HG03103 (cell line): ENCODE measurements at regions not wholly inside any gene's neighbourhood (a gene's known extent, or its start where the extent isn't known, plus 50 kb on each side); places are given as distances from the start of the nearest gene placed in this dataset.

ENCODE experiments used
- ATAC-seq: cut with Tn5 transposase; IDR thresholded peaks from one replicate; pipeline ENCODE4 v1.9.1; 2021; ENCODE audit warnings: low read depth; ENCODE audit not compliant: unreplicated experiment

DNA sequence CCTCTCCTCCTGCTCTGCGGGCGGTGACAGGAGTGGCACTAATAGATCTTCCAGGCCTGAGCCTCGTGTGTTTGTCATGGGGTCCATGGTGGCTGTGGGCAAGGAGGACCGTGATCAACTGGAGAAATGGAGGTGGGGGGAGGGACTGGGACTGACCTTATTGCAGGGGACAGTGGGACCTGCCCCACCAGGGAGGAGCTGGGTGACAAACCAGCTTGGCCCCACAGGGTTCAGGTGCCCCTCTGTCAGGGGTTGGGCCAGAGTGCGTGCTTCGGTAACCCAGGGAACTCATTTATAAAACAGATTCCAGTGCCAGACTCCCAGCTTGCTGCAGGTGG, 366.5 kb downstream of the BCOR start:
- ATAC-seq, result no peak

DNA sequence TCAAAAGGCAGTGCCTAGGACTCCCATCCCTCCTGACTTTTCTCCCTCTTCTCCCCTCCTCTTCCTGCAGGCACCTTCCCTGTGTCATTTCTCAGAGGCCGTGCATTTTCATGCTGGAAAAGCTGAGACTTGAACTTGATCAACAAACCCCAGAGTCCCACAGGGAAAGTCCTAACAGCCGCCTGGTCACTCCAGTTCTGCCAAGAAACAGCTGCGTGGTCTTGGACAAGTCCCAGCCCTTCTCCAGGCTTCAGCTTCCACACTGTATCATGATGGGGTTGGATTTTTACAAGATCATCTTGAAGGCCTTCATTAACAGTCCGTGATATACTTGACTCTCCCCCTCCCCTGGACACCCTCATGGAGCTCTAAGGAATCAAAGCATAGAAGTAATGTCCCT, 366.0 kb downstream of the BCOR start:
- ATAC-seq, result no peak

DNA sequence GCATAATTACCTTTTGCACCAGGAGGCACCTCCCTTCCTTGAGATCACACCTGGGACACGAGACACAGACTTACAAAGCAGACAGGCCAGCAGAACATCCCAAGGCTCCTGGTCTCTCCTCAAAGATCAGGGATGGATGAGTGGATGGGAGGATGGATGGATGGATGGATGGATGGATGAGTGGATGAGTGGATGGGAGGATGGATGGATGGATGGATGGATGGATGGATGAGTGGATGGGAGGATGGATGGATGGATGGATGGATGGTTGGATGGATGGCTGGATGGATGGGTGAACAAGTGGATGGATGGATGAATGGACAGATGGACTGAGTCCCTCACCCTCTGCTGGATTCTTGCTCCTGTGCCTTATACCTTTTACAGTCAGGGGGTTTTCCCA, 364.0 kb downstream of the BCOR start:
- no peak for ATAC-seq

DNA sequence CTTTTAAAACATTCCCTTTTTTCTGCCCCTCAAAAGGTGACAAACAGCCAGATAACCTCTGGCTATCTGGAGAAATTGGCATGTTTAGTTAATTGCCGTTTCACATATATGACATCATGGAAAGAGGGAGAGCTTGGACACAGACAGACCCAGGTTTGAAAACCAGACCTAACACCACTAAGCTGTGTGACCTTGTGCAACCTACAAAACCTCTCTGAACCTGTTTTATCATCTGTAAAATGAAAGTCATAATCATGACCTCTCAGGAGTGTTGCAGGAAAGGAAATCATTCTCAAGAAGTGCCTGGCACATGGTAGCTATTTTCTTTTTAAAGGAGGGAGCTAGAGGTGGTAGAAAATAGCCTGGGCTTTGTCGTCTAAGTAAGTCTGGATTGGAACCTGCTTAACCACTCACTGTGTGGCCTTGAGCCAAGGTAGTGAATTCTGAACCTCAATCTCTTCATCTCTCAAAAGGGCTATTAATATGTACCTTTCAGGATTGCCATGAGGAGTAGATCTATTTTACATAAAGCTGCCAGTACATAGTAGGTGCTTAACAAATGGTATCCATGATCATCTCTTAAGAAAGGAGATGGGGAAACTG, 363.5 kb downstream of the BCOR start:
- no peak for ATAC-seq

DNA sequence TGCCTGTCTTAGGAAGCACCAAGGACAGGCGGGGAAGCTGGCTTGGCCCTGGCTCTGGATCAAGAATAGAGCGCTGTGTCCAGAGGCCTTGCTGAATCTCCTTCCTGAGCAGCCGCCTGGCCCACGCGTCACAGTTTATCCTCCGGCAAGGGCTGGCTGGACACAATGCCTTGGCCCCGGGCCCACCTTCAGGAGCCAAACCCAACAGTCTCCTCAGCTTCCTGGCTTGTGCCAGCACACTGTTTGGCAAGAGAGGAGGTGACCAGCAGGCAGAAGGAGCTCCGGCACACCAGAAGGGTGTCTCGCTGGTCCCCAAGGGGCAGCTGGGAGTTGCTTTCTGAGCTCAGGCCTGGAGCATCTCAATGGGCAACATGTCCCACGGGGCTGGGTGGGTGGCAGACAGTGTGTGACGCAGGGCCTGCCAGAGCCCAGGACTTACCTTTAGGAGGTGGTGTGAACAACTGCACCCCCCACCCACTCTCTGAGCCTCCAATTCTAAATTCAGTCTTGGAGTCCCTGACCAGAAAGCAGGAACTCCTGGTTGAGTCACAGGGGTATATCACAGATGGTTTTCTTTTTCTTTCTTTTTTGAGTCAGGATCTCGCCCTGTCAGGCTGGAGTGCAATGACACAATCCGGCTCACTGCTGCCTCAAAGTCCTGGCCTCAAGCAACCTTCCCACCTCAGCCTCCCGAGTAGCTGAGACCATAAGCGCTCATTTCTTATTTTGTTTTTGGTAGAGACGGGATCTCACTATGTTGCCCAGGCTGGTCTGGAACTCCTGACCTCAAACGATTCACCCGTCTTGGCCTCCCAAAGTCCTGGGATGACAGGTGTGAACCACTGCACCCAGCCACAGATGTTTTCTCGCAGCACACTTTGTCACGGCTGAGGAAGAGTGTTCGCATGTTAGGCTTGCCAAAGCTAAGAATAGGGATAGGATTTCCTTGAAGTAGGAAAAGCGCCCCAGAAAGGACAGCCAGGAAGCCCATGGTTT, 361.2 kb downstream of the BCOR start:
- no peak for ATAC-seq

DNA sequence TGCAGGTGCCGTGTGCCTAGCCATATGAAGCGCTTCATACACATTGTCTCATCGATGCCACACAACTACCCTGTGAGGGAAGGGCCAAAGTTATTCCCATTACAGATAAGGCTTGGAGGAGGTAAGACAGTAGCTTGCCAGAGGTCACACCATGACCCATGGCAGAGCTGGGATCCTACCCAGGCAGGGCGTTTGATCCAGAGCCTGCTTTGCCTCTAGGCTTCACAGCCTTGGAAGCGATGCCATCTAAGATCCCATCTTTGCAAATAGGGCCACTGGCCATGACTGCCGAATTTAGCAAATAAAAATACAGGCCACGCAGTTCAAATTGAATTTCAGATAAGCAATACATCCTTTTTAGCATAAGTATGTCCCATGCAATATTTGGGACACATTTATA, 358.2 kb downstream of the BCOR start:
- no peak for ATAC-seq

DNA sequence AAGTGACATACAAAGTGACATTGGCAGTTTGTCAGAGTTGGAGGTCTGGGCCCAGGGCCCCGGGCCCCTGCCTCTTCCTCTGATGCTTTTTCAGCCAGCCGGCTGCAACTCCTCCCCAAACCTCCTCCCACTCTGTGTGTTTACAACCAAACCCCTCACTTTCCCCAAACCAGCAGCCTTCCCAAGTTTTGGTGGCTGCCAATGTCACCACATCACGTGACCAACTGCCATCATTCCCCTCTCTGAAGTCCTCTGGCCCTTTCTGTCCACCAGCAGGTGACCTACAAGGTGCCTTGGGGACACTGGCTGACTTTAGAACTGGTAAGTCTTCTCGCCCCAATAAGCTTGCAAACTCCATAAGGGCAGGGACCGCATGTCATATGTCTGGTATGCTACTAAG, 357.7 kb downstream of the BCOR start:
- no peak for ATAC-seq

DNA sequence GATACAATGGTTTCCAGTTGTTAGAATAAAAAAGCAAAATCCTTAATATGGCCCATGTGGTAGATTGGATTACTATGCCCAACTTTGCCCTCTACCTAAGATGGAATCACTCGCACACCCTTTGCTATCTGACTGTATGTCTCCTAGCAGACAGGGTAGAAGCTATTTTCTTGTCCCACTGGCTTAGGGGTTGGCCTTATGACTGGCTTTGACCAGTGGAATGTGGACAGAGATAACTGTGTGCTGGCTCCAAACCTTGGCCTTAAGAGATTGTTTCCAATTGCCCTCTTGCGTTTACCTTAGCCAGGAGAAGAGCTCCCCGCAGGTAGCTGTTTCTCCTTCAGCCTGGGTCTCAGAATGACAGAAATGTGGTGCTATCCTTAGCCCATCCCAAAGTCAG, 355.9 kb downstream of the BCOR start:
- no peak for ATAC-seq

DNA sequence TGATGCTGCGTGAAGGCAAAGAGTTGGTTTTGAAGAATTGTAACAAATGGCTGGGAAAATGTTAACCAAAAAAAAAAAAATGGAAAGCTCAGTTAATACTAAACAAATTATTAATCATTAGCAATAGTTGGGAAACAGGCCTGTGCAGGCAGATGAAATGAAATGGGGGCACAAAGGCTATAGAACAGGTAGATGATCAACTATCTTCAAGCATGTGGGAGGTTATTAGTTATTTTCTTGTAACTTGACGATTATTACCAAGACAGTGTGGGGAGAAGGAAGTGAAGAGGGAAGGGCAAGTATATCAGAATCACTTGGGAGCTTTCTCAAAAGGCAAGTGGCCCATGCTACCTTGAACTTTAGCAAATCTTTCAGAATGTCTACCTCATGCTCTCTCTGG, 351.9 kb downstream of the BCOR start:
- no peak for ATAC-seq

DNA sequence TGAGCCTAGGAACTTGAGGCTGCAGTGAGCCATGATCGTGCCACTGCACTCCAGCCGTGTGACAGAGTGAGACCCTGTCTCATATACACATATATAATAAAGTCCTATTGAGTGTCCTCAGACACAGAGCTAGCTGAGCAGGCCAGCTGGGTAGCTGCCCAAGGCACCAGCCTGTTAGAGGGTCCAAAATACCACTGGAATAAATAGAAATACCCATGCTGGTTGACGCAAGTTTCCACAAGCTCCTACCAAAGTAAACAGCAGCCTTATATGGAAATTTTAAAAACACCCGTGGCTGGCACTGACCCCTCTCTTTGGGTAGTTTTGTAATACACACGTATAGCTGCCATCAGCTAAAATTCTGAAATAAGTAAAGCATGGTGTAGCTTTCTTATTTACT, 348.6 kb downstream of the BCOR start:
- ATAC-seq, result no peak

DNA sequence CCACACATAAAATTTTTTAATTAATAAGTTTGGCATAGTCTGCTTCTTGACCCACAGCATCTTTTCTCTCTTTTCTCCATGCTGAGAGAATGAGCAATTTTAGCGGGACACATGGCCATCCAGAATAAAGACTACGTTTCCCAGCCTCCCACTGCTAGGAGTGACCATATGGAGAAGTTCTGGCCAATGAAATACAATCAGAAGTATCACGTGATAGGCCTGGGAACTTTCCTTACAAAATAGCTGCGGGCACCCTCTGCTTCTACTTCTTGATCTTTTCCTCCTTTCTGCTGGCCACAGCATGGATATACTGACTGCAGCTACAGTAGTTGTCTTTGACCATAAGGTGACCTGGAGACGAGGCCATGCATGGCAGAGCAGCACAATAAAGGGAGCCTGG, 348.0 kb downstream of the BCOR start:
- ATAC-seq, result no peak

DNA sequence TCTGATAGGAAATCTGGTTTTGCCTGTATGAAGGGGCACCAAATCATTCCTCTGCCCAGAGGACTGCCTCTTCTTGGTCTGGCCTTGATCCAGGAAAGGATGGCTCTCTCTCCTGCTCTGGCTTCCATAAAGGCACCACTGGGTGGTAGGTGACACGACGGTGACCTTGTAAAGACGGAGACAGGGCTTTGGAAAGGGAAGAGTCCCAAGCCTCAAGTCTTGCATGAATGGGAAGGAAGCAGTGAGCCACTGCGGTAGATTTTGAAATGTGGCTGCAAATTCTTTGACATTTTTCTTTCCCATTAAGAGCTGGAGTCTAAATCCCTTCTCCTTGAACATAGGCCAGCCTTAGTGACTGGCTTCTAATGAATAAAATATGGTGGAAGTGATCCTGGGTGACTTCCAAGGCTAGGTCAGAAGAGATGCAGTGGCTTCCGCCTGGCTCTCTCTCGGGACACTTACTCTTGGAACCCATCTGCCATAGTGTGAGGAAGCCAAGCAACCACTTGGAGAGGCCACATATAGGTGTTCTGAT, 347.4 kb downstream of the BCOR start:
- no peak for ATAC-seq

DNA sequence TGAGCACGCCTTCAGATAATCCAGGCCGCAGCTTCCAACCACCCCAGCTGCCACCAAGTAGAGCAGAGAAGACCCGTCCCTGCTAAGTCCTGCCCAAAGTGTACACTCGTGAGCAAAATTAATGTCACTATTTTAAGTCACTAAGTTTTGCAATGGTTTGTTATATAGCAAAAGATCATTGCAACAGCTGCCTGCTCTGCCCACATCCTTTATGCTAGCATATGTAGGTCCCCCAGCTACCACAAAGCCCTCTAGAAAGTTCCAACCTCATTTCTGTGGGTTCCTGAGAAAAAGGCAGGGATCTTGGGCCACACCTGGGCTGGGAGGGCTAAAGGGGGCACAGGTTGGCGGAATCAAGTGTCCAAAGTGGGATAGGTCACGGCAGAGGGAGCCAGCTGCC, 346.9 kb downstream of the BCOR start:
- ATAC-seq, result no peak

DNA sequence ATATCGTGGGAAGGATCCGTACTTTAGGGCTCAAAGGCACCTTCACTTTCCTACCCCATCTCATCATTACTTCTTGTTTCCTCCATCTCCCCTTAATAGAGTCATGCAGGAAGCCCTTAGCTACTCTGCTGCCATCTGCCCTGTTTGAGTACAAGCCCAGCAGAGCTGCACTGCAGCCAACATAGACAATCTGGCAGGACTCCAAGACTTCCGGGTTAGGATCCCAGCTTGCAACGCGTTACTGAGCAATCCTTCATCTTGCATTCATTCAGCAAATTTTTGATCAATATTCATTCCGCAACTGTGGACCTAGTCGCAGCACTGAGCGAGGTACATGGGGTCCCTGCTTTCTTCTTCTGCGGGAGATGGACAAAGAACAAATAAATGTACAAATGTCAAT, 344.9 kb downstream of the BCOR start:
- no peak for ATAC-seq

DNA sequence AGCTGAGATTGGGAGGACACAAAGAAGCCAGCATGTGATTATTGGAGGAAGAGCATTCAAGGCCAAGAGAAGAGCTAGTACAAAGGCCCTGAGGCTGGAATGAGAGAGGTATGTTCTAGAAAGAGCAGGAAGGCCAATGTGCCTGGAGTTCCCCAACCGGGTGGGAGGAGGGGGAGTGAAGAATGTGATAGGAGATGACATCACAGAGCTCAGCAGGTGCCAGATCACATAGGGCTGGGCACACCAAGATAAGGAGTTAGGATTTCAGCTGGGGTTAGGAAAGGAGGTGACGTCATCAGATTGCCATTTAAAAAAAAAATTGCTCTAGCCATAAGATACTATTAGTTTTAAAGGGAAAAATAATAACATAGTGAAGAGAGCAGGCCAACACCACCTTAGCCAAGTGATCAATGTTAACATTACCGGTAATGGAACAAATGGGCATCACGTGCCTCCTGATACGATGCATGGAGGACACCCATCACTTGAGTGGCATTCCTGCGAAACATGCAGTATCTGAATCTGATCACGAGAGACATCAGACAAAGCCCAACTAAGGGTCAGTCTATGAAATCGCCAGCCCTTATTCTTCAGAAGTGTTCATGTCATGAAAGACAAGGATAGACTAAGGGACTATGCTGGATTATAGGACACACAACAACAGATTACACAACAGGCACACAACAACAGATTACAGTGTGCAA, 344.3 kb downstream of the BCOR start:
- no peak for ATAC-seq

DNA sequence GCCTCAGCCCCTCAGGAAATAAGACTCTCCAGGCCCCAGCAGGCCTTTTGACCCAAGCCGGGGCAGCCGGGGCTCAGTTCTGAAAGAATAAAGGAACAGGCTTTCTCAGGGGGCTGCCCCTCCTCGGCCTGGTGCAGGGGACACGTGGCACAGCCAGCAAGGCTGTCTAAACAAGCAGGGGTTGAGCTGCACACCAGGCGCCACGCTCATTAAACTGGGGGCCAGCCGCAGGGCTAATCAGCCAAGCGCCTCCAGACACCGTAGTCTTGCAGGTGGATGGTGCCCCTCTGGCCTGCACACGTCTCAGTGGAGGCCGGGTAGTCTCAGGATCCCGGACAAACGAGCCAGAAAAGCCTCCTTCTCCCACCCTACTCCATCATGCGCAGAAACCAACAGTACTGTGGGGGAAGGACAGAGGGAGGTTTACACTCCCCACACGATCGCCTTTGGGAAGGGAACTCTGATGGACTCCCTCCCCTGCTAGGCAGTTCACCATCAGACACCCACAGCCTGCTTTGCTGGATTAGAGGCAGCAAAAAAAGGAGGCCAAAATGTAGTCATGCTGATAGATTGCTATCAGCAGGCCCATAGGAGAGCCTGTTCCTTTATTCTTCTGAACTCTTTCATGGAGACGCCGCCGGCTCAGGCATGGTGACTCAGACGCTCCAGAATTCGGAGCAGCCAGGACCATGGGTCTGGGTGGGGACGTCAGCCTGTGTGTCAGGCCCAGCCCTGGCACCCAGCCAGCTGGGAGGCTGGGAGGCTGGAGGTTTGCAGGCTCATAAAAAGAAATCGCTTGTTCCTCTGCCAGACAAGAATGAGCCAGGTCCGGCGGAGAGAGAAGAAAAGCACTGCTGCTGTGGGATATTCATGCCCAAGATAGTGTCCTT, 342.4 kb downstream of the BCOR start:
- ATAC-seq, result no peak

DNA sequence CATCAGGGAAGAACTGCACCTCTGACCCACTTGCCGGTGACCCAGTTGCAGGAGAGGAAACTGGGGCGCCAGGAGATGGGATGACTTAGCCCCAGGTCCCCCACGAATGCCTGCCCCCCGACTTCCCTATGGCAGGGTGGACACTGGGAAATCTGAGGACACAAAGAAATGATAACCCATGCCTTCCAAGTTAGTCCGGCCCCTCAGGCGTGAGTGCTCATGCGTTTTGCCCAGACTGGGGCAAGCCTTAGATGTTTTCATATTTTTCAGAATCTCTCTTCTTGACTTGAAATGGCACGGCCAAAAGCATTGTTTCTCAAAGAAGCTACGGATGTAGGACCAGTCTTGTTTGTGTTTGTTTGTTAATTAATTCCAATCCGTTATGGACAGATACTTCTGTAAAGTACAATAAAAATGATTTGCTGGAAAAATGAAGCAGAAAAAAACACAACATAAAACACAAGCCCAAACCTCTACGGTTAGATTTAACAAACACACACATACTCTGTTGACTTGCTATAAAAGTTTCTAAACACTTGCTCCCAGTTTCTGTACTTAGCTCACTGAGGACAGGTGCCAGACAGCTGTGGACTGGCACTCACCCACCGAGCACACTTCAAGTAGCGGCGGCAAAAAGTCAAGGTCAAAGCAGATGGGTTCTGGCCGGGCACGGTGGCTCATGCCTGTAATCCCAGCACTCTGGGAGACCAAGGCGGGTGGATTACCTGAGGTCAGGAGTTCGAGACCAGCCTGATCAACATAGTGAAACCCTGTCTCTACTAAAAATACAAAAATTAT, 341.5 kb downstream of the BCOR start:
- no peak for ATAC-seq

DNA sequence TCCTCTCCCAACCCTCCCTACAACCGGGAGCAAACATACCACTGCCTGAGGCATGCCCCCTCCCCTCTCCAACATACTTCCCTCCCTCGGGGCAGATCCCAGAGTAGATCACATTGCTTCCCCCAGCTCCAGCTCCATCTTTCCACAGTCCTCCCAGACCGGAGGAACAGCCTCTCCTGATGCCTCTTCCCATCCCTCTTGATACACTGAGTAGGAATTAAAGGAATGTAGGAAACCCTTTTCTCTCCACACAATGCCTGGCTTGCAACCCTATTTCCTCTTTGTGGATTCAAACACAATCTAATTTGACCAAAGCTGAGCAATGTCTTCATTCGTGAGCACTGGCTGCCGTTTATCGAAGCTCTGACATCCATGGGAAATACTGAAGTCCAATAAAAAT, 339.8 kb downstream of the BCOR start:
- ATAC-seq, result no peak

DNA sequence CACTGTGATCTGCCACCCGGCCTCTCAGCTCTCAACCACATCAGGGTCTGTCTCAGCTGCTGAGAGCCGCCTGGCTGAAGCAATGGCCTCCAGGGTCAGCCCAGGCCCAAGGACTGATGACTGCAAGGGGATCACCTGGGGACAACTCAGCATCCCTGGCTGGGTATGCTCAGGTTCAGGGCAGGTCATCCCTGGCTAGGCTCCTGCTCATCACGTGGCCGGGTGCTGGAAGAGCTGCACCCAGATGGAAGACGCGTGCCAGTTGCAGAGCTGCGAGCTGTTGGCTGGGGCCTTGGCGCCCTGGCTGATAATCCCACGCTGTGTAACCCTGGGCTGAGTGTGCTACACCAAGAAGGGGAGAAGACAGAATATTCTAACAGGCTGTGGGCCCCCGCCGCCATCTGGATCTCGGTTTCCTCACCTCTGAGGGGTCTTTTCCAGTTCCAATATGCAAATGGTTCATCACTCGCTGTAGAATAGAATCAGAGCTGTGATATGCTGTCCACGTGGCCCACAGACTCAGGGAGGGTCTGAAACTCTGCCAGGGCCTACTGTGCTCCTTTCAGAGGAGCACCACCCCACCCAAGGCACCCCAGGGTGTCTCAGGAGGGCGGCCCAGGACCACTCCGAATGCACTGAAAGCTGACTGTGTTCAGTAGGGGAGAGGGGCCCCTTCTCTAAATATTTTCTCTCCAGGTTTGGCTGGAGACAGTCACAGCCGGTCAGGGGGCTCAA, 338.8 kb downstream of the BCOR start:
- no peak for ATAC-seq
